GM23248 (cell line): ENCODE measurements at regions not wholly inside any gene's neighbourhood (a gene's known extent, or its start where the extent isn't known, plus 50 kb on each side); places are given as distances from the start of the nearest gene placed in this dataset.

Source experiments
- EZH2 ChIP-seq: fragments of 200-600 bp; sonication (generic); IDR thresholded peaks from 2 replicates; pipeline ENCODE4 v1.6.1; 2018; ENCODE audit warnings: antibody characterized with exemption, mild to moderate bottlenecking; ENCODE audit not compliant: insufficient read depth, poor library complexity, severe bottlenecking
- EZH2phosphoT487 ChIP-seq: fragments of 200-600 bp; sonication (generic); IDR thresholded peaks from 2 replicates; pipeline ENCODE4 v1.6.1; 2018; ENCODE audit warnings: antibody characterized with exemption, moderate library complexity, mild to moderate bottlenecking, low read depth; ENCODE audit not compliant: insufficient read depth

GRCh38 chr1:29456685-29457435 lies 220.5 kb downstream of the PTPRU start:
- no peak for TF ChIP-seq EZH2phosphoT487
- no peak for TF ChIP-seq EZH2
